HCT116 (cell line): ENCODE measurements at regions not wholly inside any gene's neighbourhood (a gene's known extent, or its start where the extent isn't known, plus 50 kb on each side); places are given as distances from the start of the nearest gene placed in this dataset.

ENCODE experiments used
- ATAC-seq: fragments of 200-7000 bp; cut with Tn5 transposase; 2 replicates; pipeline ENCODE4 v1.9.1; 2020; ENCODE audit warnings: mild to moderate bottlenecking, moderate library complexity
- BruUV-seq: library from RNA; stranded (reverse); fragments of 400-500 nt; replicated peaks from 2 replicates; lab custom pipeline; 2021; lab: Mats Ljungman, UMichigan
- CTCF ChIA-PET: fragments of 300-600 bp; sonication (Branson Sonifier 250); formaldehyde crosslinking; loops from one replicate; lab custom pipeline; 2021; ENCODE audit warnings: antibody characterized with exemption; lab: Charles Lee
- POLR2A ChIA-PET: fragments of 300-600, 350-600 bp; sonication (Branson Sonifier 250); formaldehyde crosslinking; loops from one replicate; lab custom pipeline; 2021; ENCODE audit warnings: antibody characterized with exemption; lab: Charles Lee
- RAD21 ChIA-PET, 2 experiments: fragments of 300-600 bp; sonication (Branson Sonifier 250); formaldehyde crosslinking; loops; one replicate each; lab custom pipeline; 2023; ENCODE audit warnings: low total read pairs in 2 of 2; ENCODE audit not compliant: uncharacterized antibody in 2 of 2, unreplicated experiment in 2 of 2, low non-redundant PET in 1 of 2; lab: Charles Lee
- DNase-seq: peaks from one replicate; pipeline ENCODE4 v3.0.0-alpha.2; 2010; ENCODE audit warnings: low read depth, low spot score
- H2AFZ ChIP-seq: fragments of 200-600 bp; shearing (Covaris generic), sonication (generic); 2 replicates; pipeline ENCODE4 v1.6.1; 2017; ENCODE audit warnings: low read depth, mixed run types, mixed read lengths, antibody characterized with exemption, low read length; ENCODE audit not compliant: poor library complexity, severe bottlenecking
- H3K27ac ChIP-seq: 2 replicates; pipeline ENCODE4 v1.5.1; 2012; ENCODE audit warnings: low read depth, low read length
- H3K27me3 ChIP-seq: fragments of 200-600 bp; sonication (generic); 2 replicates; pipeline ENCODE4 v1.6.1; 2016; ENCODE audit warnings: mixed run types, low read length, mixed read lengths; ENCODE audit not compliant: insufficient read depth
- H3K36me3 ChIP-seq, 2 experiments: fragments of 200-500 bp in 1 of 2; fragments of 200-600 bp in 1 of 2; sonication (Bioruptor generic) in 1 of 2; sonication (generic) in 1 of 2; 2 replicates each; pipeline versions ENCODE4 v1.5.1 to v1.6.1; 2014 to 2016; ENCODE audit warnings: low read length in 2 of 2, inconsistent platforms in 1 of 2, mixed read lengths in 1 of 2, mixed run types in 1 of 2; ENCODE audit not compliant: insufficient read depth in 2 of 2, control insufficient read depth in 1 of 2
- H3K4me1 ChIP-seq, 2 experiments: fragments of 200-600 bp in 1 of 2; sonication (generic) in 1 of 2; 2 replicates each; pipeline versions ENCODE4 v1.5.1 to v1.6.1; 2012 to 2017; ENCODE audit warnings: low read length in 2 of 2, inconsistent platforms in 1 of 2, mild to moderate bottlenecking in 1 of 2, mixed read lengths in 1 of 2, mixed run types in 1 of 2, moderate library complexity in 1 of 2; ENCODE audit not compliant: insufficient read depth in 2 of 2, control insufficient read depth in 1 of 2
- H3K4me2 ChIP-seq: fragments of 200-600 bp; sonication (generic); 2 replicates; pipeline ENCODE4 v1.6.1; 2017; ENCODE audit warnings: mixed run types, low read length, mixed read lengths
- H3K4me3 ChIP-seq, 2 experiments: fragments of 200-600 bp in 1 of 2; sonication (generic) in 1 of 2; replicated peaks in 1 of 2; 2 replicates each; pipeline ENCODE4 v1.5.1; 2011 to 2016; ENCODE audit warnings: low read length in 2 of 2, control low read depth in 1 of 2, low read depth in 1 of 2, mild to moderate bottlenecking in 1 of 2, mixed read lengths in 1 of 2, mixed run types in 1 of 2
- H3K79me2 ChIP-seq: fragments of 200-600 bp; sonication (generic); 2 replicates; pipeline ENCODE4 v1.6.1; 2017; ENCODE audit warnings: mild to moderate bottlenecking, mixed run types, low read length, moderate library complexity, mixed read lengths; ENCODE audit not compliant: insufficient read depth
- H3K9ac ChIP-seq: fragments of 200-600 bp; sonication (generic); 2 replicates; pipeline ENCODE4 v1.6.1; 2016; ENCODE audit warnings: low read length, mixed read lengths
- H3K9me2 ChIP-seq: fragments of 200-600 bp; sonication (generic), shearing (Covaris generic); 2 replicates; pipeline ENCODE4 v1.6.1; 2017; ENCODE audit warnings: mixed run types, mild to moderate bottlenecking, moderate library complexity; ENCODE audit not compliant: insufficient read depth
- H3K9me3 ChIP-seq, 2 experiments: fragments of 200-500 bp in 1 of 2; fragments of 200-600 bp in 1 of 2; sonication (Bioruptor generic) in 1 of 2; sonication (generic) in 1 of 2; 2 replicates each; pipeline ENCODE4 v1.6.1; 2014 to 2017; ENCODE audit warnings: low read length in 2 of 2, mixed read lengths in 2 of 2, inconsistent platforms in 1 of 2, low read depth in 1 of 2, mild to moderate bottlenecking in 1 of 2, mixed run types in 1 of 2, moderate library complexity in 1 of 2; ENCODE audit not compliant: control insufficient read depth in 1 of 2, insufficient read depth in 1 of 2
- H4K20me1 ChIP-seq: fragments of 200-600 bp; sonication (generic), shearing (Covaris generic); 2 replicates; pipeline ENCODE4 v1.6.1; 2017; ENCODE audit warnings: mixed run types, mild to moderate bottlenecking, moderate library complexity; ENCODE audit not compliant: insufficient read depth
- CTCF ChIP-seq, 3 experiments: fragments of 200-600 bp in 1 of 3; sonication (generic) in 1 of 3; IDR thresholded peaks in 2 of 3; conservative IDR thresholded peaks in 1 of 3; 2 replicates each; pipeline ENCODE4 v1.5.1; 2012 to 2017; ENCODE audit warnings: low read depth in 2 of 3, low read length in 2 of 3, antibody characterized with exemption in 1 of 3, borderline replicate concordance in 1 of 3, control low read depth in 1 of 3, mild to moderate bottlenecking in 1 of 3, mixed read lengths in 1 of 3, mixed run types in 1 of 3, moderate library complexity in 1 of 3; ENCODE audit not compliant: insufficient read depth in 1 of 3
- FOSL1 ChIP-seq: IDR thresholded peaks from 2 replicates; pipeline ENCODE4 v1.6.1; 2012; ENCODE audit warnings: low read depth
- JUND ChIP-seq: IDR thresholded peaks from 2 replicates; pipeline ENCODE4 v1.6.1; 2012
- RAD21 ChIP-seq: IDR thresholded peaks from 2 replicates; pipeline ENCODE4 v1.6.1; 2012; ENCODE audit warnings: low read depth, mild to moderate bottlenecking
- REST ChIP-seq: IDR thresholded peaks from 2 replicates; pipeline ENCODE4 v1.6.1; 2012; ENCODE audit warnings: low read depth
- SP1 ChIP-seq: IDR thresholded peaks from 2 replicates; pipeline ENCODE4 v1.6.1; 2012; ENCODE audit warnings: low read depth
- intact Hi-C: fragments of 100-400 bp; cut with micrococcal nuclease; formaldehyde crosslinking; loops from 2 replicates; pipeline ENCODE4 v1.10.0; 2022
- TF ChIP-seq, protein P1 (sequence below): IDR thresholded peaks from 2 replicates; pipeline ENCODE4 v1.6.1; 2012

DNA sequence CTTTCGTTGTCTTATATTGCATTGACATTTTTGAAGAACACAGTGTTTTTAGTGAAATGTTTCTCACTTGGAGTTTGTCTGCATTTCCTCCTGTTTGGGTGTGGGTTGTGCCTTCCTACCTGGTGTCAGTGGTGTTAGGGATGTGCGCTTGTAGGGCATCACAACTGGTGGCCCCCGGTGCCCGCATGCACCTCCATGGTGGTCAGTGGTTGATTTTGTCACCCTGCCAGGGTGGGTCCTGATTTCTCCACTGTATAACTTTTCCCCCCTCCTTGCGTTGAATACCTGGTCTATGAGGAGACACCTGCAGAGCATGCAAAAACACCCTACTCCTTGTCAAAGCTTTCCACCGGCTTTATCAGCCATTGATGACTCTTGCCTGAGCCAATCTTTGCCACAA, 132.9 kb downstream of the BARX1 start (continued):
- TF ChIP-seq REST, result no peak
- no peak for TF ChIP-seq FOSL1

- no peak overlapping the region for H2AFZ ChIP-seq
- RAD21 ChIA-PET, result interaction anchor here in 1 of 2 experiments (1.1 kb wide), 1 partner anchor 141 kb away, joined by 5 read pairs; no protein-coding TSS in a partner anchor
- no peaks in the 10 kb centered on the region for H3K9me3 ChIP-seq
- H4K20me1 ChIP-seq, result no peaks in the 10 kb centered on the region
- H3K36me3 ChIP-seq, result no peaks in the 10 kb centered on the region
- intact Hi-C loops, result loop anchor here (2.0 kb wide), 1 partner anchor 391 kb away; no protein-coding TSS in a partner anchor
- ATAC-seq (no peak), DNase-seq (no peak)
- H3K4me2 ChIP-seq, result no peak overlapping the region
- no peak overlapping the region for H3K4me3 ChIP-seq
- no peak overlapping the region for H3K27ac ChIP-seq
- H3K27me3 ChIP-seq, result peaks cover 21% of the 10 kb centered on the region
- CTCF ChIA-PET, result no interaction called here
- no peaks in the 10 kb centered on the region for H3K79me2 ChIP-seq
- BruUV-seq, result no TSS peak
- TF ChIP-seq SP1, result no peak
- TF ChIP-seq RAD21, result no peak
- TF ChIP-seq FOSL1, result no peak
- no peak for TF ChIP-seq JUND
- TF ChIP-seq, protein P1, sequence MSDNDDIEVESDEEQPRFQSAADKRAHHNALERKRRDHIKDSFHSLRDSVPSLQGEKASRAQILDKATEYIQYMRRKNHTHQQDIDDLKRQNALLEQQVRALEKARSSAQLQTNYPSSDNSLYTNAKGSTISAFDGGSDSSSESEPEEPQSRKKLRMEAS, result no peak
- no peak for TF ChIP-seq CTCF (IDR thresholded peaks at IDR 0.05 in 2 of 3, conservative IDR thresholded peaks at IDR 0.05 in 1 of 3; ENCODE audit: borderline replicate concordance in 1 of 3, insufficient read depth in 1 of 3, low read depth in 2 of 3, low read length in 2 of 3)
- peaks cover 0 to 12% of the 10 kb centered on the region in 2 experiments; a peak in 2 of 4 replicates for H3K4me1 ChIP-seq
- H3K9ac ChIP-seq, result no peak overlapping the region
- POLR2A ChIA-PET, result no interaction called here
- H3K9me2 ChIP-seq, result no peaks in the 10 kb centered on the region
These were observed 133.8 kb downstream of the BARX1 start for GRCh38 chr9:93821307-93821703.
